ENCODE measurements at regions not wholly inside any gene's neighbourhood (a gene's known extent, or its start where the extent isn't known, plus 50 kb on each side); places are given as distances from the start of the nearest gene placed in this dataset.

- Histone ChIP-seq H3K4me3 (no peak overlapping the region), H3K4me1 (no peaks in the 10 kb centered on the region), H3K36me3 (no peaks in the 10 kb centered on the region), H3K9me3 (no peaks in the 10 kb centered on the region), H3K27me3 (no peaks in the 10 kb centered on the region), H3K27ac (no peak overlapping the region)
- intact Hi-C loops (cut with DNase I; ENCODE audit: low total_unique reads) = no loop called here
- no peak for TF ChIP-seq POLR2A (IDR thresholded peaks at IDR 0.05)
- TF ChIP-seq, protein P1, sequence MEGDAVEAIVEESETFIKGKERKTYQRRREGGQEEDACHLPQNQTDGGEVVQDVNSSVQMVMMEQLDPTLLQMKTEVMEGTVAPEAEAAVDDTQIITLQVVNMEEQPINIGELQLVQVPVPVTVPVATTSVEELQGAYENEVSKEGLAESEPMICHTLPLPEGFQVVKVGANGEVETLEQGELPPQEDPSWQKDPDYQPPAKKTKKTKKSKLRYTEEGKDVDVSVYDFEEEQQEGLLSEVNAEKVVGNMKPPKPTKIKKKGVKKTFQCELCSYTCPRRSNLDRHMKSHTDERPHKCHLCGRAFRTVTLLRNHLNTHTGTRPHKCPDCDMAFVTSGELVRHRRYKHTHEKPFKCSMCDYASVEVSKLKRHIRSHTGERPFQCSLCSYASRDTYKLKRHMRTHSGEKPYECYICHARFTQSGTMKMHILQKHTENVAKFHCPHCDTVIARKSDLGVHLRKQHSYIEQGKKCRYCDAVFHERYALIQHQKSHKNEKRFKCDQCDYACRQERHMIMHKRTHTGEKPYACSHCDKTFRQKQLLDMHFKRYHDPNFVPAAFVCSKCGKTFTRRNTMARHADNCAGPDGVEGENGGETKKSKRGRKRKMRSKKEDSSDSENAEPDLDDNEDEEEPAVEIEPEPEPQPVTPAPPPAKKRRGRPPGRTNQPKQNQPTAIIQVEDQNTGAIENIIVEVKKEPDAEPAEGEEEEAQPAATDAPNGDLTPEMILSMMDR (IDR thresholded peaks at IDR 0.05) = no peak
- DNase-seq = no peak
Observed at GRCh38 chr7:79877874-79878465, 256.7 kb upstream of the GNAI1 start.

DNA sequence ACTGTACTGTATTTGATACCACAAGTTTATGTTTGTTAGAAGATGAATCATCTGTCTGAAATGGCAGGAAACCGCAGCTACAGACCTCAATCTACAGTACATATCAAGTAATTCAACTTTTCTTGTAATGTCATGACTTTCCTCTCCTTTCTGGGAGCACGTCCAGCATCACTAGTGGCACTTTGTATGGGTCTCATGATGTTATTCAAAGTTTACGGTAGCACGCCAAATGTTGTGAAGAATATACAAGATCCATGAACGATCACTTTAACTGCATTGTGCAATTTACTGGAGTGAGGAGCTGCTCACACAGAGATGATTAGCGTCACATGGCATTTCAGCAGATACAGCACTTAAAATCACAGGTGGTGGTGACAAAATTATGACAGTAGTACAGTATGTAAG, 257.8 kb upstream of the GNAI1 start:
- intact Hi-C loops (cut with DNase I; ENCODE audit: low total_unique reads) = no loop called here
- TF ChIP-seq, protein P1 (IDR thresholded peaks at IDR 0.05) = no peak
- TF ChIP-seq POLR2A (IDR thresholded peaks at IDR 0.05) = no peak
- DNase-seq = no peak
- Histone ChIP-seq H3K36me3 (no peaks in the 10 kb centered on the region), H3K9me3 (no peaks in the 10 kb centered on the region), H3K4me3 (no peak overlapping the region), H3K27ac (no peak overlapping the region), H3K4me1 (no peaks in the 10 kb centered on the region), H3K27me3 (no peaks in the 10 kb centered on the region)

- TF ChIP-seq POLR2A (IDR thresholded peaks at IDR 0.05) = no peak
- TF ChIP-seq, protein P1 (IDR thresholded peaks at IDR 0.05) = no peak
- H3K27ac ChIP-seq = no peak overlapping the region
- intact Hi-C loops (cut with DNase I; ENCODE audit: low total_unique reads) = no loop called here
Observed at GRCh38 chr7:79874797-79875196, 259.8 kb upstream of the GNAI1 start.

GRCh38 chr7:79872176-79872575, 262.5 kb upstream of the GNAI1 start:
- TF ChIP-seq, protein P1 (IDR thresholded peaks at IDR 0.05) = no peak
- TF ChIP-seq POLR2A (IDR thresholded peaks at IDR 0.05) = no peak
- no peak for DNase-seq
- no peaks in the 10 kb centered on the region for H3K36me3 ChIP-seq
- H3K4me3 ChIP-seq = no peak overlapping the region
- no peaks in the 10 kb centered on the region for H3K27me3 ChIP-seq
- H3K9me3 ChIP-seq = no peaks in the 10 kb centered on the region
- H3K27ac ChIP-seq = no peak overlapping the region
- intact Hi-C loops (cut with DNase I; ENCODE audit: low total_unique reads) = no loop called here
- H3K4me1 ChIP-seq = no peaks in the 10 kb centered on the region

More at GRCh38 chr7:79874797-79875196, 259.8 kb upstream of the GNAI1 start:
- no peaks in the 10 kb centered on the region for H3K36me3 ChIP-seq
- DNase-seq = no peak
- no peaks in the 10 kb centered on the region for H3K9me3 ChIP-seq
- no peaks in the 10 kb centered on the region for H3K27me3 ChIP-seq
- H3K4me3 ChIP-seq = no peak overlapping the region
- no peaks in the 10 kb centered on the region for H3K4me1 ChIP-seq

GRCh38 chr7:79868010-79868409, 266.6 kb upstream of the GNAI1 start:
- Histone ChIP-seq H3K27me3 (no peaks in the 10 kb centered on the region), H3K9me3 (no peaks in the 10 kb centered on the region), H3K4me3 (no peak overlapping the region), H3K4me1 (no peaks in the 10 kb centered on the region), H3K27ac (no peak overlapping the region), H3K36me3 (no peaks in the 10 kb centered on the region)
- intact Hi-C loops (cut with DNase I; ENCODE audit: low total_unique reads) = no loop called here
- DNase-seq = no peak
- TF ChIP-seq, protein P1 (IDR thresholded peaks at IDR 0.05) = no peak
- no peak for TF ChIP-seq POLR2A (IDR thresholded peaks at IDR 0.05)

Measured in uterus (tissue), 3 donors.